Keratinocyte (primary cell): ENCODE measurements at regions not wholly inside any gene's neighbourhood (a gene's known extent, or its start where the extent isn't known, plus 50 kb on each side); places are given as distances from the start of the nearest gene placed in this dataset.

Source experiments
- DNase-seq: peaks from one replicate; pipeline ENCODE4 v3.0.0-alpha.2; 2011; ENCODE audit warnings: low read depth, missing footprints, low spot score
- FAIRE-seq: peaks from 2 replicates; lab custom pipeline; 2011; peaks lifted over from hg19 to GRCh38; lab: Jason Lieb, UNC
- H2AFZ ChIP-seq: 2 replicates; pipeline ENCODE4 v1.6.0; 2012; ENCODE audit warnings: low read length, control low read depth, inconsistent platforms; ENCODE audit not compliant: control insufficient read depth
- H3K27ac ChIP-seq: 2 replicates; pipeline ENCODE4 v1.5.1; 2011; ENCODE audit warnings: low read length; ENCODE audit not compliant: control insufficient read depth, insufficient read depth
- H3K27me3 ChIP-seq: 3 replicates; pipeline ENCODE4 v1.6.0; 2011; ENCODE audit warnings: low read length; ENCODE audit not compliant: control insufficient read depth, insufficient read depth; ENCODE audit errors: extremely low read depth
- H3K36me3 ChIP-seq, 2 experiments: 2 replicates in 1 of 2; 3 replicates in 1 of 2; pipeline ENCODE4 v1.5.1; 2011; ENCODE audit warnings: low read length in 2 of 2, mild to moderate bottlenecking in 1 of 2; ENCODE audit not compliant: control insufficient read depth in 2 of 2, insufficient read depth in 2 of 2; ENCODE audit errors: extremely low read depth in 1 of 2
- H3K4me1 ChIP-seq: 3 replicates; pipeline ENCODE4 v1.5.1; 2011; ENCODE audit warnings: low read length; ENCODE audit not compliant: control insufficient read depth, insufficient read depth; ENCODE audit errors: extremely low read depth
- H3K4me2 ChIP-seq: 3 replicates; pipeline ENCODE4 v1.6.0; 2011; ENCODE audit warnings: low read depth, low read length; ENCODE audit not compliant: control insufficient read depth, insufficient read depth; ENCODE audit errors: extremely low read depth
- H3K4me3 ChIP-seq, 3 experiments: fragments of 200-600 bp in 1 of 3; sonication (generic) in 1 of 3; 2 replicates in 2 of 3; 3 replicates in 1 of 3; pipeline ENCODE4 v1.5.1; 2011 to 2016; ENCODE audit warnings: low read length in 3 of 3, mild to moderate bottlenecking in 3 of 3, control low read depth in 2 of 3, inconsistent platforms in 1 of 3, low read depth in 1 of 3, mixed read lengths in 1 of 3, mixed run types in 1 of 3, moderate library complexity in 1 of 3; ENCODE audit not compliant: control insufficient read depth in 2 of 3, insufficient read depth in 2 of 3; ENCODE audit errors: extremely low read depth in 1 of 3
- H3K79me2 ChIP-seq: 2 replicates; pipeline ENCODE4 v1.6.0; 2012; ENCODE audit warnings: low read length; ENCODE audit not compliant: control insufficient read depth, insufficient read depth
- H3K9ac ChIP-seq: 3 replicates; pipeline ENCODE4 v1.6.0; 2011; ENCODE audit warnings: low read length; ENCODE audit not compliant: control insufficient read depth, insufficient read depth; ENCODE audit errors: extremely low read depth
- H3K9me1 ChIP-seq: 3 replicates; pipeline ENCODE4 v1.6.0; 2011; ENCODE audit warnings: low read length; ENCODE audit not compliant: control insufficient read depth, insufficient read depth; ENCODE audit errors: extremely low read depth
- H3K9me3 ChIP-seq: 2 replicates; pipeline ENCODE4 v1.5.1; 2012; ENCODE audit warnings: low read depth, low read length; ENCODE audit not compliant: control insufficient read depth
- H4K20me1 ChIP-seq: 3 replicates; pipeline ENCODE4 v1.6.0; 2011; ENCODE audit warnings: low read length; ENCODE audit not compliant: control insufficient read depth, insufficient read depth; ENCODE audit errors: extremely low read depth
- EZH2 ChIP-seq: IDR thresholded peaks from one replicate; pipeline ENCODE4 v1.6.1; 2012; ENCODE audit warnings: inconsistent platforms, mild to moderate bottlenecking, low read length, moderate library complexity
- dilution Hi-C: fragments of 300-500 bp; cut with MboI; formaldehyde crosslinking; loops from one replicate; pipeline ENCODE4 v1.7.0; 2020; ENCODE audit warnings: low sequenced_read_pairs; ENCODE audit not compliant: extremely low pct_ligation_motif_present
- TF ChIP-seq, protein P1 (sequence below), 3 experiments: IDR thresholded peaks in 1 of 3; conservative IDR thresholded peaks in 1 of 3; optimal IDR thresholded peaks in 1 of 3; 2 replicates in 2 of 3; 3 replicates in 1 of 3; pipeline versions ENCODE3 to v1.5.1; 2011; ENCODE audit warnings: low read length in 3 of 3, mild to moderate bottlenecking in 3 of 3, moderate library complexity in 2 of 3, control low read depth in 1 of 3, inconsistent platforms in 1 of 3; ENCODE audit not compliant: insufficient read depth in 2 of 3; ENCODE audit errors: extremely low read depth in 1 of 3

DNA sequence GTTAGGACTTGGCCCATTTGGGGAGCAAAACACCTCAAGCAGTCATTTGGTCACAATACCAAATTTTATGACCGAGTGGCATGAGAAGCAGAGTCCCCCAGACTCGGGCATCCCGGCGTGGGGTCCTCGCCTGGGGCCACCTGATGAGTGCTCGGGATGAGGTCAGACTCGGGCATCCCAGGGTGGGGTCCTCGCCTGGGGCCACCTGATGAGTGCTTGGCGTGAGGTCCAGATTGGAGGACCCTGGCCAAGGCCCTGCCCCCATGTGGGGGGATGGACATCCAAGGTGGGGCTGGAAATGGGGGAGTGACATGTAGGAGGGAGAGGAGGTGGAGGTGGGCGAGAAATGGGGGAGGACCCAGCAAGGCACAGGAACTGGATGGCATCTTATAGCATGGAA lies 56.1 kb upstream of the CST7 start:
- H3K27me3 ChIP-seq: no peaks in the 10 kb centered on the region
- DNase-seq (no peak), FAIRE-seq (no peak)
- H3K4me1 ChIP-seq: no peaks in the 10 kb centered on the region
- H3K9me1 ChIP-seq: no peaks in the 10 kb centered on the region
- TF ChIP-seq, protein P1, sequence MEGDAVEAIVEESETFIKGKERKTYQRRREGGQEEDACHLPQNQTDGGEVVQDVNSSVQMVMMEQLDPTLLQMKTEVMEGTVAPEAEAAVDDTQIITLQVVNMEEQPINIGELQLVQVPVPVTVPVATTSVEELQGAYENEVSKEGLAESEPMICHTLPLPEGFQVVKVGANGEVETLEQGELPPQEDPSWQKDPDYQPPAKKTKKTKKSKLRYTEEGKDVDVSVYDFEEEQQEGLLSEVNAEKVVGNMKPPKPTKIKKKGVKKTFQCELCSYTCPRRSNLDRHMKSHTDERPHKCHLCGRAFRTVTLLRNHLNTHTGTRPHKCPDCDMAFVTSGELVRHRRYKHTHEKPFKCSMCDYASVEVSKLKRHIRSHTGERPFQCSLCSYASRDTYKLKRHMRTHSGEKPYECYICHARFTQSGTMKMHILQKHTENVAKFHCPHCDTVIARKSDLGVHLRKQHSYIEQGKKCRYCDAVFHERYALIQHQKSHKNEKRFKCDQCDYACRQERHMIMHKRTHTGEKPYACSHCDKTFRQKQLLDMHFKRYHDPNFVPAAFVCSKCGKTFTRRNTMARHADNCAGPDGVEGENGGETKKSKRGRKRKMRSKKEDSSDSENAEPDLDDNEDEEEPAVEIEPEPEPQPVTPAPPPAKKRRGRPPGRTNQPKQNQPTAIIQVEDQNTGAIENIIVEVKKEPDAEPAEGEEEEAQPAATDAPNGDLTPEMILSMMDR (optimal IDR thresholded peaks at IDR 0.05 in 1 of 3, IDR thresholded peaks at IDR 0.05 in 1 of 3, conservative IDR thresholded peaks at IDR 0.05 in 1 of 3; ENCODE audit: extremely low read depth in 1 of 3, insufficient read depth in 2 of 3, low read length in 3 of 3): no peak
- no peak for TF ChIP-seq EZH2
- no peaks in the 10 kb centered on the region for H3K9me3 ChIP-seq
- no peaks in the 10 kb centered on the region for H4K20me1 ChIP-seq
- dilution Hi-C loops: no loop called here
- H3K36me3 ChIP-seq: no peaks in the 10 kb centered on the region
- H2AFZ ChIP-seq: no peak overlapping the region
- H3K27ac ChIP-seq: no peak overlapping the region
- H3K9ac ChIP-seq: no peak overlapping the region
- no peak overlapping the region for H3K4me3 ChIP-seq
- no peak overlapping the region for H3K4me2 ChIP-seq
- no peaks in the 10 kb centered on the region for H3K79me2 ChIP-seq

DNA sequence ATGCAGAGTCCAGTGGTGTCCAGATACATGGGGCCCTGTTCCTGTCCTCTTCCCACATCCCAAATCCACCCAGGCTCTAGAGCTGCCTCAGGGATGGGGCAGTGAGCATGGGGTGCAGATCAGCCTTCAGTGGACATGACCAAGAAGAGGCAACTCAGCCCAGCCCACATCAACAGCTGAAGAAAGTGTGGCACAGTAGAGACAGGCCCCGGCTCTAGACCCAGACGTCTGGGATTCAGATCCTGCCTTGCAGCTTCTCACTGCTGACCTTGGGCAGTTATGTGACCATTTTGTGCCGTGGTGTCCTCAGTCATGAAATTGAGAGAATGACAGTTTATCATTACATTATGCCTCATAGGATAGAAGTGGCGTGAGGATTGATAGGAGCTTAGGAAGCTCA lies 54.6 kb upstream of the CST7 start:
- TF ChIP-seq, protein P1 (optimal IDR thresholded peaks at IDR 0.05 in 1 of 3, IDR thresholded peaks at IDR 0.05 in 1 of 3, conservative IDR thresholded peaks at IDR 0.05 in 1 of 3; ENCODE audit: extremely low read depth in 1 of 3, insufficient read depth in 2 of 3, low read length in 3 of 3): no peak
- no peaks in the 10 kb centered on the region for H3K4me1 ChIP-seq
- H3K79me2 ChIP-seq: no peaks in the 10 kb centered on the region
- no peak overlapping the region for H3K9ac ChIP-seq
- no peaks in the 10 kb centered on the region for H3K27me3 ChIP-seq
- no peak overlapping the region for H3K27ac ChIP-seq
- H3K36me3 ChIP-seq: no peaks in the 10 kb centered on the region
- no peak overlapping the region for H3K4me2 ChIP-seq
- H3K9me1 ChIP-seq: no peaks in the 10 kb centered on the region
- H2AFZ ChIP-seq: no peak overlapping the region
- FAIRE-seq (no peak), DNase-seq (no peak)
- H3K9me3 ChIP-seq: no peaks in the 10 kb centered on the region
- dilution Hi-C loops: no loop called here
- no peaks in the 10 kb centered on the region for H4K20me1 ChIP-seq
- H3K4me3 ChIP-seq: no peak overlapping the region
